ENCODE measurements at regions not wholly inside any gene's neighbourhood (a gene's known extent, or its start where the extent isn't known, plus 50 kb on each side); places are given as distances from the start of the nearest gene placed in this dataset.

GRCh38 chr2:239750045-239750835 lies 274.9 kb downstream of the NDUFA10 start:
- Mint-ChIP-seq H3K4me3 (ENCODE audit: unreplicated experiment) (no peak overlapping the region), H3K9me3 (ENCODE audit: unreplicated experiment) (peaks cover 10% of the 10 kb centered on the region), H3K36me3 (ENCODE audit: unreplicated experiment) (no peaks in the 10 kb centered on the region), H3K27me3 (ENCODE audit: unreplicated experiment) (no peaks in the 10 kb centered on the region), H3K4me1 (ENCODE audit: low read depth, unreplicated experiment) (peaks cover 11% of the 10 kb centered on the region), H3K27ac (ENCODE audit: unreplicated experiment) (no peak overlapping the region)
- no peak for TF ChIP-seq CTCF (IDR thresholded peaks at IDR 0.05; ENCODE audit: partially characterized antibody, unreplicated experiment)
- DNase-seq: no peak

- H3K4me1 Mint-ChIP-seq (ENCODE audit: low read depth, unreplicated experiment): peaks cover 11% of the 10 kb centered on the region
- peaks cover 6% of the 10 kb centered on the region for H3K9me3 Mint-ChIP-seq (ENCODE audit: unreplicated experiment)
- H3K27ac Mint-ChIP-seq (ENCODE audit: unreplicated experiment): no peak overlapping the region
- TF ChIP-seq CTCF (IDR thresholded peaks at IDR 0.05; ENCODE audit: partially characterized antibody, unreplicated experiment): no peak
- no peak overlapping the region for H3K4me3 Mint-ChIP-seq (ENCODE audit: unreplicated experiment)
- H3K36me3 Mint-ChIP-seq (ENCODE audit: unreplicated experiment): no peaks in the 10 kb centered on the region
- no peaks in the 10 kb centered on the region for H3K27me3 Mint-ChIP-seq (ENCODE audit: unreplicated experiment)
- DNase-seq: no peak
These were observed 275.8 kb downstream of the NDUFA10 start for GRCh38 chr2:239749272-239749873.

- no peaks in the 10 kb centered on the region for H3K27me3 Mint-ChIP-seq (ENCODE audit: unreplicated experiment)
- H3K4me1 Mint-ChIP-seq (ENCODE audit: low read depth, unreplicated experiment): peaks cover 11% of the 10 kb centered on the region
- no peak overlapping the region for H3K27ac Mint-ChIP-seq (ENCODE audit: unreplicated experiment)
- H3K4me3 Mint-ChIP-seq (ENCODE audit: unreplicated experiment): no peak overlapping the region
- DNase-seq: no peak
- peaks cover 6% of the 10 kb centered on the region for H3K9me3 Mint-ChIP-seq (ENCODE audit: unreplicated experiment)
- TF ChIP-seq CTCF (IDR thresholded peaks at IDR 0.05; ENCODE audit: partially characterized antibody, unreplicated experiment): no peak
- no peaks in the 10 kb centered on the region for H3K36me3 Mint-ChIP-seq (ENCODE audit: unreplicated experiment)
These were observed 276.3 kb downstream of the NDUFA10 start for GRCh38 chr2:239748811-239749210.

GRCh38 chr2:239747771-239748170 lies 277.4 kb downstream of the NDUFA10 start:
- peaks cover 5% of the 10 kb centered on the region for H3K4me1 Mint-ChIP-seq (ENCODE audit: low read depth, unreplicated experiment)
- TF ChIP-seq CTCF (IDR thresholded peaks at IDR 0.05; ENCODE audit: partially characterized antibody, unreplicated experiment): no peak
- no peak for DNase-seq
- no peaks in the 10 kb centered on the region for H3K36me3 Mint-ChIP-seq (ENCODE audit: unreplicated experiment)
- peaks cover 4% of the 10 kb centered on the region for H3K9me3 Mint-ChIP-seq (ENCODE audit: unreplicated experiment)
- H3K27me3 Mint-ChIP-seq (ENCODE audit: unreplicated experiment): no peaks in the 10 kb centered on the region
- no peak overlapping the region for H3K27ac Mint-ChIP-seq (ENCODE audit: unreplicated experiment)
- H3K4me3 Mint-ChIP-seq (ENCODE audit: unreplicated experiment): no peak overlapping the region

- no peak for TF ChIP-seq CTCF (IDR thresholded peaks at IDR 0.05; ENCODE audit: partially characterized antibody, unreplicated experiment)
These were observed 277.9 kb downstream of the NDUFA10 start for GRCh38 chr2:239747274-239747673.

More at GRCh38 chr2:239747274-239747673, 277.9 kb downstream of the NDUFA10 start:
- no peaks in the 10 kb centered on the region for H3K36me3 Mint-ChIP-seq (ENCODE audit: unreplicated experiment)
- peaks cover 5% of the 10 kb centered on the region for H3K4me1 Mint-ChIP-seq (ENCODE audit: low read depth, unreplicated experiment)
- no peak for DNase-seq
- H3K9me3 Mint-ChIP-seq (ENCODE audit: unreplicated experiment): peaks cover 4% of the 10 kb centered on the region
- no peak overlapping the region for H3K4me3 Mint-ChIP-seq (ENCODE audit: unreplicated experiment)
- no peaks in the 10 kb centered on the region for H3K27me3 Mint-ChIP-seq (ENCODE audit: unreplicated experiment)
- H3K27ac Mint-ChIP-seq (ENCODE audit: unreplicated experiment): no peak overlapping the region
